COR-L47 (cell line): ENCODE measurements at regions not wholly inside any gene's neighbourhood (a gene's known extent, or its start where the extent isn't known, plus 50 kb on each side); places are given as distances from the start of the nearest gene placed in this dataset.
A peak's percentile ranks its signal among the peaks of the same experiment; 100 is the strongest.

Experiments used
- DNase-seq: peaks from one replicate; lab custom pipeline; 2025; lab: John Stamatoyannopoulos, UW

DNA sequence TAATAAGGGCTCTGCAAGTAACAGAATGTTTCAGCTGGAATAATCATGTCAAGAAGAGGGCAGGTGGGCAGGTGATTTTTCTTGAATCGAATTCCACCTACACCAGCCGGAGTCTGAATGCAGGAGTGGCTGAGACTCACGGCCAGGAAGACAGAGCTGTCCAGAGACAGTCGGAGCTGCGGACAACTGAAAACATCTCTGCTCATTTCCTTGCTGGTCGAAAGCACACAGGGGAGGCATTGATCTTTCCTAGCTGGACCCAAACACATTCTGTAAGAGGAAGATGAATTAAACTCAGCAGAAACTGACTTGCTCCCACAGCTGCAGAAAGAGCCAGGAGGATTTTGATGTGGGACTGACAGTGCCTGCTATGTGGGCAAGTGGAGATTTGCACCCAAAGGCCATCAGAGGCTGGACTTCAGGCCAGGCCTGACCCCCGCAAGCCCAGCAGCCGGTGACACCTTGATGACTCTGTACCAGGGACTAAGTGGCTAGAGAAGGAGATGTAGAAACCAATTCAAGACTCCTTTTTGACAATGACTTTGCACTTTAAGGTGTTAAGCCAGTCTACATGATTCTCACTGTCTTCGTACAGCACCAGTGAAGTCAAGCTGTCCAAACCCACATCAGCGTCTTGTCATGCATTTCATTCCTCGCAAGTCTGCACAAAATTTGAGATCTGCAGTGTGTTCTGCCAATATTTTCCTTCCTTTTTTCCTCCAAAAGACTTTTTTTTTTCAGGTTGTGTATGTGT is 169.4 kb downstream of the TEX36 start:
- DNase-seq = no peak

DNA sequence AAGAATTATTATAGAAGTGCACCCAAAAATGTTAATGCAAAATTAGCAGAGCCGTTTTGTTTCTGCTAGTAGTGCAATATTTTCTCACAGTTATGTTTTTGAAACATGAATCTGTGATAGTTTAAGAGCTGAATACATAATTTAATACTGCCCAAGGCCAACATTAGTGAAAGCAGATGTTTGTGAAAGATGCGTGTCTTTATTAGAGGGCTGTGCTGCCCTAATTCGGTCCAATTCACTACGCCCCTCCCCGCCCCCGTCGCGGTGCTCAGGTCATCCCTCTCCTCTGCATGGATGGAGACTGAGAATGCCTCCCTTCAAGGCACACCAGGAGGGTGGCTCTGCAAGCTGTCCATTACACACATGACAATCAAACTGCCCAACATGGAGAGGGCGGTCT is 172.0 kb downstream of the TEX36 start:
- DNase-seq = no peak

DNA sequence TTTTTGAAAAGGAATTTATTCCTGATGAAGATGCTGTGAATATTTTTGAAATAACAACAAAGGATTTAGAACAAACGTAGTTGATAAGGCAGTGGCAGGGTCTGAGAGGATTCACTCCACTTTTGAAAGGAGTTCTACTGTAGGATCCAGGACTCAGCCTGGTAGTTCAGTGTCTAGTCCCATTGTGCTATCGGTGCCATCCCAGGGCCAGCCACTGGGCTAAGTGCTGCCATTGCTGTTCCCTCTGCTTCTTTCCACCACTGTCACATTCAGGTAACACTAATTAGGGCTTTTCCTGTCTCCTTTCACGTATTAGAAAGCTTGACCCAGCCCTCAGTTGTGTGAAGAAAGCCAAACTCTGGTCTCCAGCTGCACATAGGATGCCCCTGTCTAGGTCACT is 177.3 kb downstream of the TEX36 start:
- DNase-seq = no peak

- DNase-seq = no peak
Measured at GRCh38 chr10:125502276-125502675, 180.7 kb downstream of the TEX36 start.

DNA sequence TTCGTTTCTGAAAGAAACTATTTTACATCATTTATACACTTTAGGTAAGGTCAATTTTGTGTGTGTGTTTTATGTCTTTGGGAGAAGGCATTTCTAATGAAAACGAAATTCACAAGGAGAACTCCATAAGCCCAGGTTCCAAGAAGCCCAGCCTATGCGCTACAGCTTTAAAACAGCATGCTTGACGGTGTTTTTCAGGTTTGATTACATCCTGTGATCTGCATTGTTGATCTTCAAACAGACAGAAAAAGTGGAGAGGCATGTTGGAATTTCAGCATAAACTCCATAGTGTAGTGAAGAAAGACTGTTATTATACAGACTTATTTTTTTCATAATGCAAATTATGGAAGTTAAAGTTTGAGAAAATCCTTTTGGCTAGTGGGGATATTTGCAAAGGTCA is 187.6 kb downstream of the TEX36 start:
- DNase-seq = no peak

- DNase-seq = no peak
Measured at GRCh38 chr10:125494651-125495239, 188.2 kb downstream of the TEX36 start.

- DNase-seq = no peak
Measured at GRCh38 chr10:125491381-125491780, 191.6 kb downstream of the TEX36 start.

DNA sequence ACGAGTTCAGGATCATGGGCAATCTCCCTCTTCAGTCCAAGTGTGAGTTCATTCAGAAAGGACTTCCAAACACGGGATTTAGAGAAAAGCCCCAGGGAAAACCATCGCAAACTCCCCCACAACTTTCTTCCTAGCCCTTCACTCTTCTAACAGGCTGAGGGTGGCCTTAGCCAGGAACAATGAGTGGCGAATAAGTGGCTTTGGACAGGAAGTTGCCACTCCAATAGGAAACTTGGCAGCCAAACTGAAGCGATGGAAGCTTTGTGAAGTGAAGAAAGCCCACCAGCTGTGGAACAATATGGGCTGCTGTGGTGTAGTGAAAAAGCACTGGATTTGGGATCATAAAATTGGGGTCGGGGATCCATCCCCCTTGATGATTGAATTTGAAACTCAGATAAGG is 193.2 kb downstream of the TEX36 start:
- no peak for DNase-seq

GRCh38 chr10:125485665-125486064 is 197.3 kb downstream of the TEX36 start:
- no peak for DNase-seq

DNA sequence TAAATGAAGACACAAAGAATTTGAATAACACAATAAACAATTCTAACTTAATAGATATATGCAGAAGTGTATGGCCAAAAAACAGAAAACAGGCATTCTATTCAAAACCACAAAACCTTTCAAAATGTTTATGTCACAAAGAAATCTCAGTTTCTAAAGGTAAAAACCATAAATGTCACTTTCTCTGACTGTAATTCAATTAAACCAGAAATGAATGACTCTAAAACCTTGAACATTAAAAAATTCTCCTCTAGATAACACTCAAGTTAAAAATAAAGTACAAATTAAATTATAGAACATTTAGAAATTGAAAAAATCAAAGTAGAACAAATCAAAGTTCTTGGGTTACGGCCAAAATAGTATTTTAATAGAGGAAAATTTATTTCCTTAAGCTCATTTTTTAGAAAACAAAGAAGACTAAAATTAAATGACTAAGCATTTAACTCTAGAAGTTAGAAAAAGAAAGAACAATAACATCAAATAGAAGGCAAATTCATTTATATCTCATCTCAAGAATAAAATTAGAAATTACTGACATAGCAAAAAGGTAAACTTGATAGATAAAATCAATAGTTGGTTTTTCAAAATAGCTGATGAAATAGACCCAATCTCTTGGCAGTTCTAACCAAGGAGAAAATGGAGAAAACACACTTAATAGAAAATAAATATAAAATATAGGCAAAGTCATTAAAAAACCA is 198.8 kb downstream of the TEX36 start:
- no peak for DNase-seq

DNA sequence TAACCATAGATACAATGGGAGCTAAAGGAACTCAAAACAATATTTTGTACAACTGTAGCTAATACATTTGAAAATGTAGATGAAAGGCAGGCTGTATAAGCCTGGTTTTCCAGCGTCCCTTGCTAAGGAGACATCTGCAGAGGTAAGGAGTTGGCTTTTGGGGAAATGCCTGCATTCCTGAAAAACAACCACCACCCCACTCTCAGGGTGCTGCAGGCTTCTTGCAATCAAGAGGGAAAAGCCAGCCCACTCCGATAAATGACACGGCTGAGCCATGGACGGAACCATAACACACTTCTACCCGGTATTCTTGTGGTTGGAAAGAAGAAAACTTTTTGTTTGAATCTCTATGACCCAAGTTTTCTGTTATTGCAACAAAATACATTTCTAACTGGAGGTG is 200.3 kb downstream of the TEX36 start:
- DNase-seq = no peak

GRCh38 chr10:125482108-125482507 is 200.9 kb downstream of the TEX36 start:
- no peak for DNase-seq

DNA sequence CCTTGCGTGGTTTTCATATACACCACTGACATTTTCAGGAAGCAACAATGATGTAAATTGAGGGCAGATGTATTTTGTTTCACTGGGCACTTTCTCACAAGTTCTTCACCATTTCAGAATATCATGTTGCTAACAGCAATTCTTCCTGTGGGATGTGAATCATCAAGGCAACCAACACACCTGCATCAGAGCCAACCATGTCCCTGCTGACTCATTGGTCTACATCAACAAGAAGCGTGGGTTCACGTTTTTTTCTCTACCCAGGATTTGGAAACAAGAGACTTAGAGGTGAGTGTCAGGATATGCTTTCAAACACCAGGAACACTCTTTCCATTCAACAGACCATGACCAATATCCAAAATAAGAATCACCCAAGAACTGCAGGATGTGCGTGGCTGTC is 203.9 kb downstream of the TEX36 start:
- DNase-seq = no peak

- no peak for DNase-seq
Measured at GRCh38 chr10:125475815-125476214, 207.1 kb downstream of the TEX36 start.

DNA sequence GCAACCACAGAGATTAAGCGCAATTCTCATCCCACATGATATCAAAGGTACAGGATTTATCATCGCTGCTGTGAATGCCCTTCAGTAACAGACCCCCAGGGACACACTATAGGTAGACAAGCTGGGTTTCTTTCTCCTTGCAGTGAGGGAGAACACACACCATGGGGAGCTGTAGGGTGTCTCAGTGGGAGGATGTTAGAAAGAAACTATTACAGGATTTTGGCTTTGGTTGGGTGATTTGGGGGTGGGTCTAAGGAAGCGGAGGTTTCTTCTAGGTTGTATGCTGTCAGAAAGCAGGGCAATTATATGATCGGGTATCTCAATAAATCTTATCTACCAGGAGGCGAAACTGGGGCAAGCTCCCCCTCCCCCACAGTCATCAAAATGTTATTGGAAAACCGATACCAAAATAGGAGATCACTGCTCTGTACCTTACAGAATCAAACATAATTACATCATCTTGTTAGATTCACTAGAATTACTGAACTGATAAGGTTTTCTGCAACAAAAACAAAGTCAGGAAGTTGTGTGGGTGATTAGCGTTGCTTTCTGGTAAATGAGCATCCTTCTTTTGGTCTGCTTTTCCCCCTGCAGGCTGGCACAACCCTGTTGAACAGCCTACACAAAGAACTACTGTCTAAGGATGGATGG is 209.7 kb downstream of the TEX36 start:
- no peak for DNase-seq

DNA sequence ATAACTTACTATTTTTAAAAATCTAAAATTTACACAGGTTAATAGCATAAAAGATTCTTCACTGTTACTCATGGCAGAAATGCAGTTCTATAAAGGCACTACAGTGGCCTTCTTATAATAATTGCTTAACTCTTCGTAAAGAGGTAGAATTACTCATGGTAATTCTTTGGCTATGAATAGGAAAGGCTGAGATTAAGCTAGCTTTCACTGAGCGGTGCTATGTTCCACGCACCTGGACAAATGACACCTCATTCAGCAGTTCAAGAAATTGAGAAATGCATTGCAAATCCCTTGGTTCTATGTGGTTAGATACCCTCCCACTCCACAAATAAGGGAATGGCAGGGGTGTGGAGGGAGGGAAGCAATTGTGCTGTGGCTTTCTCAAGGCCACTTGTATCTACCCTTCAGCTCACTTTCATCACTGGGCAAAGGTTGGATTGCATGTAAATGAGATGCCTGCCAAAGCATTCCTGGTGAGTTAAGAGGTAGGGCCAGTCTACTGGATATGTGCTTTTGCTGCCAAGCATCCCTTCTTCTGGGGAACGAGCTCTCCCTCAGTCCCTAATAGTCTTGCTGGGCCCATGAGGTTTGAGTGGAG is 210.9 kb downstream of the TEX36 start:
- no peak for DNase-seq

DNA sequence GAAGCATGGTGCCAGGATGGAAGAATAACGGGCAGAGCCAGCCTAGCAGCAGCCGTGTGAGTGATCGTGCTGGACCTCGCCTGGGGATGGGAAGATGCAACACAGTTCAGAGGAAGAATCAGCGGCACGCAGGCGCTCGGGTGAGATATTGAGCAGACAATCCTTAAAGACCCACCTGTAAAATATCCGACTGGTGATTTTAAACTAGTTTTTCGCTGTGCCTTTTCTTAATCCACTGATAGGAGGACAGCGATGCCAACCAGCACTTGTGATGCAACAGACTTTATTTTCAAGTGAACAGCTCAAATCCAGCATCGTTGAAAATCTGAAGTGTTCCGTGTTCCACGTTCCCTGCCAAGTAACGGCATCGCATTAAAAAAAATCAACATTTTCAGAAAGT is 214.7 kb downstream of the TEX36 start:
- no peak for DNase-seq

GRCh38 chr10:125466685-125467084 is 216.3 kb downstream of the TEX36 start:
- DNase-seq = no peak

DNA sequence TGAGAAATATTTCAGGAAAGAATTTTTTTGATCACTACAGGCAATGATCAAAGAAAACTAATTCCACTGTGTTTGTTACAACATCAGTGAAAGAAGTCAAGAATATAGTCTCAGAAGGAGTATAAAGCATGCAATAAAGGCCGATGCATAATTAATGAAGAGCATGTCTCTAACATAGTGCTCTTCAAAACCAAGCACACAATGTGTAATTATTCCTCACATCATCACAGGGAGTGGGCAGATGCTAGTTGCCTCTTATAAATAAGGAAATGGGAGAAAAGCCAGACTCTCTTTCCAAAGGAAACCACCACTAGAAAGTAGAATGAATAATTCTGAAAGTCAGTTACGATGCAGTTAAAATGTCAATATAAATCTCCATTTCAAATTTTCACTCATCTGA is 220.1 kb downstream of the TEX36 start:
- peak; percentile 6 for DNase-seq

GRCh38 chr10:125460326-125460725 is 222.6 kb downstream of the TEX36 start:
- DNase-seq = no peak

DNA sequence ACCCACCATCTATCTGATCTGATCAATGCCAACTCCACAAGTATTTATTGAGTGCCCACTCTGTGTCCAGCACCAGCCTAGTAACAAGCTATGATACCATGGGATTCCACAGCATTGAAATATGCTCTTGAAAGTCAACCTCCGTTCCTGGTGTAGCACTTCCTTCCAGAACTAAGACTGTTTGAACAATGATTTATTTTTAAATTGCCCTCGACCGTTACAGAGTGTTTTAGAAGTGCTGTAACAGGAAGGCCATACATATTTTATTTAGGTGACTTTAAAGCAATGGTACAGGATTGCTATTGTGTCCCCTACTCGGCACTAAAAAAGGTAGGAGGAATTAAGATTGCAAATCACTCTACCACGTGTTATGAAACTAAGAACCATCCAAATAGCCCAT is 225.6 kb downstream of the TEX36 start:
- no peak for DNase-seq

DNA sequence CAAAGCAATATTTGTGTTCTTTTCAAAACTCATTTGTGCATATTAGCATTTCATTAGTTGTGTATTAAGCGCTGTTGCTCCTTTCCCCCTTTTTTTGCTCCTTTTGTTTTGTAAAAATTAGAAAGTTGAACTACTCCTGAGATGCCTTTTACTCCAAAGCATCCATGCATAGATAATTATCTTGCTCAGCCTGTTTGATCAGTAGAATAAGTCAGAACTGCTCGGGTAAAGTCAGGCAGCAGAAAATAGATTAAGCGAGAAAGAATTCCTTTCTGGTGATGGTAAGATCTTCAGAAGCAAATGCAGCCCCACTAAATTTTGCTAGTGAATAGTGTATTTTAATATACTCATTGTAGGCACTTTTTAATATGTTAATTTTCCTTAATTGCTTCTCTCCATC is 227.1 kb downstream of the TEX36 start:
- DNase-seq = no peak

DNA sequence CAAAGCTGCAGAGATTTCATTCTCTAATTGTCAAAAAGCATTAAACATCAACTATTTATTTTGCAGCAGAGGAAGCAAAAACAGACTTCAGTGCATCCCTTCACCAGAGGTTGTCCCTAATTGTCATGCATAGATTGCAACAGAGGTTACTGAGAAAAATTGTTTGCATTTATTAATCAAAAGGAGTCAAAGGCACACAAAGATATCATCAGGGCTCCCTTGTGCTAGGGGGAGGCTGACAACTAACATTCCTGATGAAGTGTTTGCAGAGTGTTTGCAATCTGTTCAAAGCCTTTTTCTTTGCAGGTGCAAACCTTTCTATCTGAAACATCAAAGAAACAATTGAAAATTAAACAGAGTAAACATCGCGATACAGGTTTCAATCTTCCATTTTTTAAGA is 227.5 kb downstream of the TEX36 start:
- DNase-seq = peak; percentile 1
